Upper lobe of left lung (tissue), 4 donors: ENCODE measurements at regions not wholly inside any gene's neighbourhood (a gene's known extent, or its start where the extent isn't known, plus 50 kb on each side); places are given as distances from the start of the nearest gene placed in this dataset.

Experiments used
- CTCF ChIP-seq, 6 experiments: fragments of 450-650 bp in 4 of 6; fragments of 200-600 bp in 2 of 6; sonication (generic) in 2 of 6; IDR thresholded peaks; one replicate each; pipeline ENCODE4 v1.5.1; 2016 to 2019; ENCODE audit warnings: antibody characterized with exemption in 6 of 6
- EP300 ChIP-seq, 4 donors: sonication (generic); formaldehyde crosslinking; IDR thresholded peaks; one replicate each; pipeline ENCODE4 v1.5.1; 2017; ENCODE audit warnings: antibody characterized with exemption in 4 of 4, control low read depth in 2 of 4

- no peak for TF ChIP-seq CTCF (IDR thresholded peaks at IDR 0.05)
- TF ChIP-seq EP300 (IDR thresholded peaks at IDR 0.05), result no peak
These were observed 65.8 kb upstream of the STK38L start for GRCh38 chr12:27178255-27178654.
